ENCODE measurements at regions not wholly inside any gene's neighbourhood (a gene's known extent, or its start where the extent isn't known, plus 50 kb on each side); places are given as distances from the start of the nearest gene placed in this dataset.
"Not testable (repeated sequence)": the region's sequence is repeated elsewhere in the genome, so short reads cannot be mapped to it uniquely, and the experiment has no call there.

DNA sequence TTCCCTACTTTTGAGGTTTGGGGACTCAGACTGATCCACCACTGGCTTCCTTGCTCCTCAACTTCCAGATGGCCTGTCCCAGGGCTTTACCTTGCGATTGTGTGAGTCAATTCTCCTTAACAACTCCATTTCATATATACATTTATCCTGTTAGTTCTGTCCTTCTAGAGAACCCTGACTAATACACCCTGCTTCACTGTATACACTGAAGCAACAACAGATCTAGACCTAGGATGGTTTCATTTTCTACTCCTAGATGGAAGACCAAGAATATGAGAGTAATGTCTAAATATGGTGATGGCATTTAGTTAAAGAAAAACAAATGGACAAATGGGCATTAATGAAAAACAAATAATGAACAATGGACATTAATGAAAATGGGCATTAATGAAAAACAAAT lies 225.6 kb downstream of the LMBRD1 start:
- TF ChIP-seq, protein P1, sequence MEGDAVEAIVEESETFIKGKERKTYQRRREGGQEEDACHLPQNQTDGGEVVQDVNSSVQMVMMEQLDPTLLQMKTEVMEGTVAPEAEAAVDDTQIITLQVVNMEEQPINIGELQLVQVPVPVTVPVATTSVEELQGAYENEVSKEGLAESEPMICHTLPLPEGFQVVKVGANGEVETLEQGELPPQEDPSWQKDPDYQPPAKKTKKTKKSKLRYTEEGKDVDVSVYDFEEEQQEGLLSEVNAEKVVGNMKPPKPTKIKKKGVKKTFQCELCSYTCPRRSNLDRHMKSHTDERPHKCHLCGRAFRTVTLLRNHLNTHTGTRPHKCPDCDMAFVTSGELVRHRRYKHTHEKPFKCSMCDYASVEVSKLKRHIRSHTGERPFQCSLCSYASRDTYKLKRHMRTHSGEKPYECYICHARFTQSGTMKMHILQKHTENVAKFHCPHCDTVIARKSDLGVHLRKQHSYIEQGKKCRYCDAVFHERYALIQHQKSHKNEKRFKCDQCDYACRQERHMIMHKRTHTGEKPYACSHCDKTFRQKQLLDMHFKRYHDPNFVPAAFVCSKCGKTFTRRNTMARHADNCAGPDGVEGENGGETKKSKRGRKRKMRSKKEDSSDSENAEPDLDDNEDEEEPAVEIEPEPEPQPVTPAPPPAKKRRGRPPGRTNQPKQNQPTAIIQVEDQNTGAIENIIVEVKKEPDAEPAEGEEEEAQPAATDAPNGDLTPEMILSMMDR (conservative IDR thresholded peaks at IDR 0.05; ENCODE audit: low read depth, low read length): no peak
- DNase-seq (ENCODE audit: low read depth): no peak
- H3K4me3 ChIP-seq (ENCODE audit: low read depth, low read length): no peak overlapping the region

DNA sequence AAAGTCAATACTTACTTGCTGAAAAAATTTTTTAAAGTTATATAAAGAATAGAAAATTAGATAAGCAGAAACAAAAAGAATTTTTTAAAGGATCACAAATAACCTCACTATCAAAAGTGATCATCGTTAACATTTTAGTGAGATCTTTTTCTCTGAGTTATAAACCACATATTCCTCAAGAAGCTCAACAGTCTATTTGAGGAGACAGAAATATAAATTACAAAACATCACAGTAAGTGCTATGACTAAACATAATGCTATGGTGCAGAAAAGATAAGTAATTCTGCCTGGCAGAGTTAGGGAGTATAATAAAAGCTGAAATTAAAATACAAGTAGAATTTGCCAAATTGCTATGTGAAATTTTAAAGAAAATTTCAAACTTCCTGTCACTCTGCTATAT lies 226.7 kb downstream of the LMBRD1 start:
- H3K4me3 ChIP-seq (ENCODE audit: low read depth, low read length): no peak overlapping the region
- peak; percentile 2 for DNase-seq (ENCODE audit: low read depth)
- TF ChIP-seq, protein P1 (conservative IDR thresholded peaks at IDR 0.05; ENCODE audit: low read depth, low read length): no peak

DNA sequence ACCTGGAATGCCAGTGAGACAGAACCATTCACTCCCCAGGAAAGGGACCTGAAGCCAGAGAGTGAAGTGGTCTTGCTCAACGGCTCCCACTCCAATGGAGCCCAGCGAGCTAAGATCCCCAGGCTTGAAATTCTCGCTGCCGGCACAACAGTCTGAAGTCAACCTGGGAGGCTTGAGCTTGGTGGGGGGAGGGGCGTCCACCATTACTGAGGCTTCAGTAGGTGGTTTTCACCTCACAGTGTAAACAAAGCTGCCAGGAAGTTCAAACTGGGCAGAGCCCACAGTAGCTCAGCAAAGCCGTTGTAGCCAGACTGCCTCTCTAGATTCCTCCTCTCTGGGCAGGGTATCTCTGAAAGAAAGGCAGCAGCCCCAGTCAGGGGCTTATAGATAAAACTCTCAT lies 236.2 kb downstream of the LMBRD1 start:
- not testable (repeated sequence) for H3K4me3 ChIP-seq (ENCODE audit: low read depth, low read length); DNase-seq (ENCODE audit: low read depth)

DNA sequence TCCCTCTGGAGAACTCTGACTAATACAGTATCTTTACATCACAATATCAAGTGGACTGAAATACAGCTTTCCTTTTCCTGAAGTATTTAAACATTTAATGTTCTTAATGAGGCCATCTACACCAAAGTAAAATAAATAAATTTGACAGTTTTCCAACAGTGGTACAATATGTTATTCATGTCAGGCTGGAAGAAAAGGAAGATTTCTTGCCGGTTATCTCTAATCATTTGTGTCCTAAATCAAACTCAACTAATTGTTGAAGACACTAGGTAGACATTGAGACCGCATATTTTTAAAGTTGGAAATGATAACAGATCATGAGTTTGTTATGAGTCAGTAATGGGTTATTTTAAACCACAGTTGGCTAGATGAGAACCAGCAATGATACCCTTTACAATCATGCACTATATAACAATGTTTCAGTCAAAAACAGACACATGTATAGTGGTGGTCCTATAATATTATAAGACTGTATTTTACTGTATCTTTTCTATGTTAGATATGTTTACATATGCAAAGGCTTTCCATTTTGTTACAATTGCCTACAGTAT lies 241.6 kb downstream of the LMBRD1 start:
- no peak for DNase-seq (ENCODE audit: low read depth)
- H3K4me3 ChIP-seq (ENCODE audit: low read depth, low read length): no peak overlapping the region
- TF ChIP-seq, protein P1 (conservative IDR thresholded peaks at IDR 0.05; ENCODE audit: low read depth, low read length): no peak

DNA sequence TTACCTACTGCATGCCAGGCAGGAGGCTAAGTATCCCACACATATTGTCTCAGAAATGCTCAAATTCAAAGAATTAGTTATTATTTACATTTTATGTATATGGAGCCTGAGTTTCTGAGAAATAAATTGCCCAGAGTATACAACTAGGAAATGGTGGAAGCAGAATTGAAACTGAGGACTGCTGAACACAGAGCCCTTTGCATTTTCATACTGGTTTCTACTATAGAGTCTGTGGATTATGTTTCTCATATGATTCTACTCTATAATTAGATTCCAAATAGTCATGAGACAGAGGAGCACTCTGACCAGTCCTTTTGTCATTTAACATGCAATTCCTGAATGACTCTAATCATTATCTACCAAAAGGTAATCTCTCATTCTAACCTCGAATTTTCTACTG lies 254.3 kb downstream of the LMBRD1 start:
- H3K4me3 ChIP-seq (ENCODE audit: low read depth, low read length): no peak overlapping the region
- TF ChIP-seq, protein P1 (conservative IDR thresholded peaks at IDR 0.05; ENCODE audit: low read depth, low read length): no peak
- DNase-seq (ENCODE audit: low read depth): no peak

DNA sequence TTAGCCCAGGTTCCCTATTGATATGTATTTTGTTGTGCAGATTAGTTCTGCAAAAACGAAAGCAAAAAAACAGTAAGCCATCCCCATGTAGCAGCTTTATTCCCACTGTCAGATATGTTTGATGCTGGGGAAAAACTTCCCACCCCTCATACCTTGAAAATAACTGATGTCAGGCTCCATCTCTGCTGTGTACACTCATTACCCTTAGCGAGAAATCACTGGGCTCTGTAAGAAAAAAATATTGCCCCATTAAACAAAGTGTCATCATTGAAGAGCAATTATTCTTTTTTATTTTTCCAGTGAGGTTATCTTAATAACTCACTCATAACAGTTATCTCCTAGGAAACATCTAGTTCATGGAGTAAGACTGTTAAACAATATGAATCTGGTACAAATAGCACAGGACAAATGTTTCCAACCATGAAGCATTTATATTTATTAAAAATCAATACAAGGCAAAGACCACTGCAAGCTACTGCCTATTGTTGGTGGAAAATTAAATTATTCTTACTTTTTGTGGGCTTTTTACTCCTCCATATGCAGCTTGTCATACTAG lies 268.8 kb downstream of the LMBRD1 start:
- TF ChIP-seq, protein P1 (conservative IDR thresholded peaks at IDR 0.05; ENCODE audit: low read depth, low read length): no peak
- DNase-seq (ENCODE audit: low read depth): no peak
- H3K4me3 ChIP-seq (ENCODE audit: low read depth, low read length): no peak overlapping the region

DNA sequence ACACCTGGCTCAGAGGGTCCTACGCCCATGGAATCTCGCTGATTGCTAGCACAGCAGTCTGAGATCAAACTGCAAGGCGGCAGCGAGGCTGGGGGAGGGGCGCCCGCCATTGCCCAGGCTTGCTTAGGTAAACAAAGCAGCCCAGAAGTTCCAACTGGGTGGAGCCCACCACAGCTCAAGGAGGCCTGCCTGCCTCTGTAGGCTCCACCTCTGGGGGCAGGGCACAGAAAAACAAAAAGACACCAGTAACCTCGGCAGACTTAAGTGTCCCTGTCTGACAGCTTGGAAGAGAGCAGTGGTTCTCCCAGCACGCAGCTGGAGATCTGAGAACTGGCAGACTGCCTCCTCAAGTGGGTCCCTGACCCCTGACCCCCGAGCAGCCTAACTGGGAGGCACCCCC lies 281.3 kb downstream of the LMBRD1 start:
- H3K4me3 ChIP-seq (ENCODE audit: low read depth, low read length); DNase-seq (ENCODE audit: low read depth): not testable (repeated sequence)

DNA sequence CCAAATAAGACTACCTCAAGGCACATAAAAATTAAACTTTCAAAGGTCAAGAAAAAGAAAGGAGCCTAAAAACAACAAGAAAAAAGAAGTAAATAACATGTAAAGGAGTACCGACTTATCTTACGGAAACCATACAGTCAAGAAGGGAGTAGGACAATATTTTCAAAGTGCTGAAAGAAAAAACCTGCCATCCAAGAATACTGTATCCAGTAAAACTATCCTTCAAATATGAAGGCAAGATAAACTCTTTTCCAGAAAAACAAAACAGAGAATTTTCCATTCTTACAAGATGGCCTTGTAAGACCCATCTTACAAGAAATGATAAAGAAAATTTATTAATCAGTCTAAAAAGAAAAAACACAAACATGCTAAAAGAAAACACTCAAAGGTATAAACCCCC lies 302.2 kb downstream of the LMBRD1 start:
- DNase-seq (ENCODE audit: low read depth): no peak
- H3K4me3 ChIP-seq (ENCODE audit: low read depth, low read length): no peak overlapping the region
- TF ChIP-seq, protein P1 (conservative IDR thresholded peaks at IDR 0.05; ENCODE audit: low read depth, low read length): no peak

All from choroid plexus epithelial cell (primary cell).